GM12891 (cell line): ENCODE measurements at regions not wholly inside any gene's neighbourhood (a gene's known extent, or its start where the extent isn't known, plus 50 kb on each side); places are given as distances from the start of the nearest gene placed in this dataset.
A peak's percentile ranks its signal among the peaks of the same experiment; 100 is the strongest.

Experiments
- DNase-seq: peaks from one replicate; pipeline ENCODE4 v3.0.0; 2011; ENCODE audit warnings: low spot score; ENCODE audit not compliant: insufficient read length
- FAIRE-seq: peaks from 2 replicates; lab custom pipeline; 2011; peaks lifted over from hg19 to GRCh38; lab: Jason Lieb, UNC
- PAX5 ChIP-seq: IDR thresholded peaks from 2 replicates; pipeline ENCODE4 v1.6.1; 2011; ENCODE audit warnings: low read length, moderate library complexity, mild to moderate bottlenecking; ENCODE audit not compliant: insufficient read depth, severe bottlenecking
- POLR2A ChIP-seq: IDR thresholded peaks from 2 replicates; pipeline ENCODE4 v1.6.1; 2011; ENCODE audit warnings: low read depth, low read length, control low read depth
- POLR2AphosphoS5 ChIP-seq: IDR thresholded peaks from 2 replicates; pipeline ENCODE4 v1.6.1; 2011; ENCODE audit warnings: low read depth, low read length, control low read depth
- POU2F2 ChIP-seq: IDR thresholded peaks from 2 replicates; pipeline ENCODE4 v1.6.1; 2011; ENCODE audit warnings: low read depth, mild to moderate bottlenecking, control low read depth, low read length, moderate library complexity
- SPI1 ChIP-seq: IDR thresholded peaks from 2 replicates; pipeline ENCODE4 v1.6.1; 2011; ENCODE audit warnings: low read depth, low read length, control low read depth
- TAF1 ChIP-seq: IDR thresholded peaks from 2 replicates; pipeline ENCODE4 v1.6.1; 2011; ENCODE audit warnings: low read depth, low read length, control low read depth

DNA sequence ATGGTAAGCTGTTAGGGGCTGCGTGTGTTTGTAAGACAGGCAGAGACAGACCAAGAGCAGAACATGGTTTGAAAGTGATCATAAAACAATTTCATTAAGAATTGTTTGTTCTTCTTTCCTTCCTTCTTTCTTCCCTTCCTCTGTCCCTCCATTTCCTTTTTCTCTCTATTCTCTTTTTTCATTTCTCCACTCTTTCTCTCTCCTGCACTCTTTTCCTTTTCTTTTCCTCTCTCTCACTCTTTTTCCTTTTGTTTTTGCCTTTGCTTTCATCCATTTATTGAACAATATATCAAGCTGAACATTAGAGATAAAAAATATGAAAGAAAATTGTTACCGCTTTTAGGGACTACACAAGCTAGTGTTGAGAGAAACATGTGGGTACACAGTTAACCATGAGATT, 62.2 kb upstream of the GOLIM4 start:
- no peak for TF ChIP-seq POLR2A
- TF ChIP-seq TAF1: no peak
- TF ChIP-seq POLR2AphosphoS5: no peak
- no peak for TF ChIP-seq PAX5
- no peak for TF ChIP-seq POU2F2
- no peak for TF ChIP-seq SPI1
- FAIRE-seq (no peak), DNase-seq (no peak)

DNA sequence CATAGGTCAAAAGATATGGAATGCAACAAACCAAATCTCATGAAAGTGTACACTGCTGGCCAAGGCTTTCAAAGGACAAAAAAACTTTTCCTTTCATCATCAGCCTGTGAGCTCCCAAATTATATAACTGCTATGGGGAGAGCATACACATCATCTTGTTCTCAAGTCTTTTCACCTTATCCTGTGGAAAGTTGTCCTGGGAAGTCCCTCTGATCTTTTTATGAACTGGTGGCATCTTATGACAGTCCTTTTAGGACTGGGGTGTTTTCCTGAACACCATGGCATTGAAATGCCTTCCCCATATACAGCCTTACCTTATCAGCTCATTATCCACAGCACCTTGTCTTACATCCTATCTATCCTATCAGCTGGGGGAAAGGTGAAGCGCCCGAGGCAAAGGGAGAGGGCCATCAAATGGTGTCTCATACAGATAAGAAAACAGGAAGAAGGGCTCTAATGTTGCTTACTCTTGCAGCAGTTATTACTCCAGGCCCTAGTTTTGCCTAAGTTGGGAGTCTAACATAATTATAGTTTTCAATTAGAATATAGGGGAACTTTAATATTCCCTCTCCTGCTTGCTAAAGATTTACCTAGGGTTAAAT, 61.5 kb upstream of the GOLIM4 start:
- DNase-seq (no peak), FAIRE-seq (no peak)
- TF ChIP-seq POLR2A (no peak), POLR2AphosphoS5 (no peak), POU2F2 (no peak)

DNA sequence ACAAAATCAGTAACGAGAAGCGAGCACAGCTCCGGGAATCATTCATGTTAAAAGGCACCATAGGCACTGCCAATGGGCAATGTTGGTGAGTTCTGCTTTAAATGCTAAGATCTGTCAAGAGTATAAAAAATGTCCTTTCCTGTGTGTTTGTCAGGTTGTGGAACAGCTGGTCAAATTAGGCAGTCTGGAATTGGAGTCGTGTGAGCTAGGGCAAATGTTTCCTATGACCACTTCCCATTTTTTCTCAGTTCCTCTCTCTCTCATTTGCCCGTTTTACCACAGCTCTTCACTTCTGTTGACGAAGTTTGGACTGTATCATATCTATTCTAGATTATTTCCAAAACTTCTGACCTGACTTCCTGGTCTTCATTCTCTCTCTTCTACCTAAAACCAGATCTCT, 60.8 kb upstream of the GOLIM4 start:
- FAIRE-seq (no peak), DNase-seq (no peak)
- TF ChIP-seq POU2F2: no peak
- peak; percentile 79 for TF ChIP-seq SPI1

DNA sequence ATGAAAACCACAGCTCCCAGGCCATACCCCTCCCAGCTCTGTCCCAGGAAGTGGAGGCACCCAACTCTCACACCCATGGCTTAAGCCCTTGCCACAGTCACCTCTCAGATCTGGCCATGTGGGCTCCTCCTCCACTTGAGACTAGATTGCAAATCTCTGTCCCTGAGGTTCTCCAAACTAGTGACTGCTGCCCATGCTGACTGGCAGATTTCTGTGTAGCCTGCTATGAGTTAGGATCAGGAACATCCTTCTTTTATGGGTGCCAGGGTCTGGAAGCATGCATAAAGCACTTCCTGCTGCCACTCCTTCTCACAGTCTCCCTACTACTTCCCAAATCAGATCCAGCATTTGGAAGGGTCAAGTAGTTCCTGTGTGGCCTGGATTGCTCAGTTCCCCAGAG, 59.6 kb upstream of the GOLIM4 start:
- no peak for TF ChIP-seq PAX5
- TF ChIP-seq SPI1: no peak
- no peak for TF ChIP-seq TAF1
- DNase-seq: no peak
- no peak for FAIRE-seq

DNA sequence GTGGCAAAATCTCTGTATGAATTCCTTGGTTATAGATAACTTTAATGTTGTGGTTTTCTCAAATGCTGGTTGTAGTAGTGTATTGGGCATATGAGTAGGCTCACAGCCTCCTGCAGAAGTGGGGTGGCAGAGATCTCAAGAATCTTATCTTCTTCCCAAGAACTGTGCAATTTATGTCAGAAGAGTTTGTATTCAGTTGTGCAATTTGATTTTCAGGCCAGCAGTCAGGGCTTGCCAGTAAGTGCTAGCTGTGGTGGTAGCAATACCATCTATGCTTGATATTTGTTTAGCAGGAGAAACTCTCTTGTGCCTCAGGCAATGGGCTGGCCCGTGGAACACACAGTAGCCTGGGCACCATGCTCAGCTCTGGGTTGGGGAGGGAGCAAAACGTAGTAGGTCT, 58.4 kb upstream of the GOLIM4 start:
- DNase-seq (no peak), FAIRE-seq (no peak)
- TF ChIP-seq TAF1 (no peak), SPI1 (no peak), PAX5 (no peak), POLR2AphosphoS5 (no peak), POLR2A (no peak), POU2F2 (no peak)

DNA sequence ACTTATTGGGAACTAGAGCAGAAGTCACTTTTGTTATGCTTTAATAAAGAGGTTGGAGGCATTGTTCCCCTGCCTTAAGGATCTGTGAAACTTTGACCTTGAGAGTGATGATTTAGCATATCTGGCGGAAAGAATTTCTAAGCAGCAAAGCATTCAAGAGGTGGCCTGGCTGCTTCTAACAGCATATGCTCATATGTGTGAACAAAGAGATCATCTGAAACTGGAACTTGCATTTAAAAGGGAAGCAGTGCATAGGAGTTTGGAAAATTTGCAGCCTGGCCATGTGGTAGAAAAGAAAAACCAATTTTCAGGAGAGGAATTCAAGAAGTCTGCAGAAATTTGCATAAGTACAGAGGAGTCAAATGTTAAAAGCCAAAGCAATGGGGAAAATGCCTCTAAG, 56.4 kb upstream of the GOLIM4 start:
- TF ChIP-seq SPI1 (no peak), POU2F2 (no peak), POLR2A (no peak), POLR2AphosphoS5 (no peak), TAF1 (no peak), PAX5 (no peak)

More for the DNA sequence above, 56.4 kb upstream of the GOLIM4 start:
- no peak for DNase-seq
- FAIRE-seq: no peak
